Endothelial cell of umbilical vein (primary cell): ENCODE measurements at regions not wholly inside any gene's neighbourhood (a gene's known extent, or its start where the extent isn't known, plus 50 kb on each side); places are given as distances from the start of the nearest gene placed in this dataset.

ENCODE experiments used
- JUN ChIP-seq: IDR thresholded peaks from 2 replicates; pipeline ENCODE4 v1.6.1; 2011; ENCODE audit warnings: borderline replicate concordance, low read depth; ENCODE audit not compliant: insufficient read length, insufficient read depth
- POLR2AphosphoS5 ChIP-seq: IDR thresholded peaks from 2 replicates; pipeline ENCODE4 v1.6.1; 2012; ENCODE audit warnings: low read depth, mild to moderate bottlenecking, control low read depth, low read length, moderate library complexity; ENCODE audit not compliant: insufficient read depth

DNA sequence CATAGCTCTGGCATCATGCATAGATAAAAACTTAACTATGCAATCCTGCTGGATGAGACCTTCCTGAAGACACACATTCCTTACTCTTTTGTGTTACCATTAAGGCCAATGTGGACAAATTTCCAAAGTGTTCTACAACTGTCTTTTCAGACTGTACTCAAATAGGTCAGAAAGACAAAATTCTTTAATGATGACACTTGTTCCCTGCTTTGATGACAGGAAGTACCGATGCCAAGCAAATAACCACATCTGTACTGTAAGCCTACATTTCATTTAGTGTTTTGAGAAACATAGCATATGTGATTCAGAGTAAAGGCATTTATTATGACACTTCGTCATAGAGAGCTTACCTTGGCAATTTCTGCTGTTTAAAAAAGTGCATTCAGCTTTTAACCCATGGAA lies 55.0 kb downstream of the PMAIP1 start:
- TF ChIP-seq JUN (no peak), POLR2AphosphoS5 (no peak)
